Esophagus muscularis mucosa (tissue), 4 donors: ENCODE measurements at regions not wholly inside any gene's neighbourhood (a gene's known extent, or its start where the extent isn't known, plus 50 kb on each side); places are given as distances from the start of the nearest gene placed in this dataset.
"Not testable (repeated sequence)": the region's sequence is repeated elsewhere in the genome, so short reads cannot be mapped to it uniquely, and the experiment has no call there.

Experiments
- EP300 ChIP-seq: sonication (generic); formaldehyde crosslinking; IDR thresholded peaks from one replicate; pipeline ENCODE4 v1.6.1; 2017; ENCODE audit warnings: antibody characterized with exemption
- POLR2AphosphoS5 ChIP-seq, 2 donors: sonication (generic); formaldehyde crosslinking; IDR thresholded peaks; one replicate each; pipeline ENCODE4 v1.6.1; 2017; ENCODE audit warnings: antibody characterized with exemption in 2 of 2
- TF ChIP-seq, protein P1 (sequence below), 3 experiments: fragments of 200-600 bp in 2 of 3; fragments of 450-650 bp in 1 of 3; sonication (generic) in 2 of 3; IDR thresholded peaks; one replicate each; pipeline ENCODE4 v1.5.1; 2017 to 2019; ENCODE audit warnings: antibody characterized with exemption in 3 of 3, mild to moderate bottlenecking in 2 of 3, moderate library complexity in 1 of 3

DNA sequence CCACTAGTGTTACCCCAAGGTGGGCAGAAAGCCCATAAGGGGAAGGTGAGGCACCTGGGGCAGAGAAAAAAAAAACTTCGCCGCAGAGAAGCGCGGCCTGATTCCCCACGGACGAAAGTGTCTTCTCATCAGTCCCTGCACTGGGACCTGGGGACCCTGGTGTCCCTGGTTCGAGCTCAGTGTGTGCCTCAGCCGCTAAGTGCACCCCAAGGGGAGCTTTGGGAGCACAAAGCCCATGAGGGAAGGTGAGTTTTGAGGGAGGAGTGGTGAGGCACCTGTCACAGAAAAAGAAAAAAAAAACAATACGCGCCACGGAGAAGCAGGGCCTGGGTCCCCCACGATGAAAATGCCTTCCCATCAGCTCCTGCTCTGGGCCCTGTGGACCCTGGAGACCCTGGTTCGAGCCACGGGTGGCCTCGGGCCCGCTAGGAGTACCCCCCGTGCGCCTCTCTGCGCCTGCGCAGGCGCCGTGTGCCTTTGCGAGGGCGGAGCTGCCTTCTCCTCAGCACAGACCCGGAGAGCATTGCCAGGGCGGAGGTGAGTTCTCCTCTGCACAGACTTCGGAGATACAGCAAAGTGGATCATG lies 400.3 kb upstream of the TPTE start:
- TF ChIP-seq, protein P1, sequence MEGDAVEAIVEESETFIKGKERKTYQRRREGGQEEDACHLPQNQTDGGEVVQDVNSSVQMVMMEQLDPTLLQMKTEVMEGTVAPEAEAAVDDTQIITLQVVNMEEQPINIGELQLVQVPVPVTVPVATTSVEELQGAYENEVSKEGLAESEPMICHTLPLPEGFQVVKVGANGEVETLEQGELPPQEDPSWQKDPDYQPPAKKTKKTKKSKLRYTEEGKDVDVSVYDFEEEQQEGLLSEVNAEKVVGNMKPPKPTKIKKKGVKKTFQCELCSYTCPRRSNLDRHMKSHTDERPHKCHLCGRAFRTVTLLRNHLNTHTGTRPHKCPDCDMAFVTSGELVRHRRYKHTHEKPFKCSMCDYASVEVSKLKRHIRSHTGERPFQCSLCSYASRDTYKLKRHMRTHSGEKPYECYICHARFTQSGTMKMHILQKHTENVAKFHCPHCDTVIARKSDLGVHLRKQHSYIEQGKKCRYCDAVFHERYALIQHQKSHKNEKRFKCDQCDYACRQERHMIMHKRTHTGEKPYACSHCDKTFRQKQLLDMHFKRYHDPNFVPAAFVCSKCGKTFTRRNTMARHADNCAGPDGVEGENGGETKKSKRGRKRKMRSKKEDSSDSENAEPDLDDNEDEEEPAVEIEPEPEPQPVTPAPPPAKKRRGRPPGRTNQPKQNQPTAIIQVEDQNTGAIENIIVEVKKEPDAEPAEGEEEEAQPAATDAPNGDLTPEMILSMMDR (IDR thresholded peaks at IDR 0.05), result not testable (repeated sequence)
- not testable (repeated sequence) for TF ChIP-seq POLR2AphosphoS5 (IDR thresholded peaks at IDR 0.05); EP300
